Fibroblast of the conjunctiva (primary cell): ENCODE measurements at regions not wholly inside any gene's neighbourhood (a gene's known extent, or its start where the extent isn't known, plus 50 kb on each side); places are given as distances from the start of the nearest gene placed in this dataset.

Experiments
- DNase-seq: peaks from one replicate; pipeline ENCODE4 v3.0.0-alpha.2; 2010; ENCODE audit warnings: low read depth

- DNase-seq = no peak
These were observed 84.8 kb upstream of the PHF14 start for GRCh38 chr7:10888861-10889260.

DNA sequence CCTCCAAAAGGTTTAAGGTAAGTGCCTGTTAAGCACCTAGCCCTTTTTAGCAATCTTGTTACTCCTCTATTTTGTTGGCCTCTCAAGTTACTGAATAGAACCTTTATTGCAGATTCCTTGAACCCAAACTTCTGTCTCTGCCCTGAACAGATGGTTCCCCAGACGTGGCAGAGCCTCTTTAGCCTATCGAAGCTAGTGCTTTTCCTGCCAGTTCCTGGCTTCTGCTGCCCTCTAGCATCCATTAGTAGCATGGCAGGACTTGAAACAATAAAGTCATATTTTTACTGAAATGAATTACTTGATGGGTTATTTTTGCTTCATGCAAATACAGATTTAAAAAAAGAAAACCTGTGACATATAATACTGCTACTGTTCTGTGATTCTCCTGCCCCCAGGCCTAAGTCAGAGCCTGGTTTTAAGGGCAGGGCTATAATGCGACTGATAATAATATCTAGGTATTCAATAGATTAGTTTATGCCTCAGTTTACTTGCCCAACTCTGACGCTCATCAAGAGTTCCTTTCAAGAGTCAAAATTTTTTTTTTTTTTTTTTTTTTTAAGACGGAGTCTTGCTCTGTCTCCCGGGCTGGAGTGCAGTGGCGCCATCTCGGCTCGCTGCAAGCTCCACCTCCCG is 84.3 kb upstream of the PHF14 start:
- peak; percentile 40 for DNase-seq

DNA sequence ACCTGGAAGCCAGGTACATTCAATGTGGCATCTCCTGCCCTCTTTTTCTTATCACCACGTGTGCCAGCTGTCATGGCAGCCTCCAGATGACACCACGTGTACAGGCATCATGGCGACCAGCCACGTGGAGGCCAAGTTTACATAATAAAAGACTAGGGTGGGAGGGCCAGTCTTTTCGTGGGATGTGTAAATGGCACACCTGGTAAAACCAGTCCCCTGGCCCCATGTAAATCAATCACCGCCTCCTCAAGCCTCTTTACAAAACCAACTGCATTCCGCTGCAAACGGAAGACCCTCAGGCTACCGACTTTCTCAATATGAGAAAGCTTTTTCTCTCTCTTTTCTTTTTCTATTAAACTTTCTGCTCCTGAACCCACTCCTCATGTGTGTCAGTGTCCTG is 65.1 kb upstream of the PHF14 start:
- no peak for DNase-seq

GRCh38 chr7:10910447-10910846 is 63.2 kb upstream of the PHF14 start:
- DNase-seq = no peak

- no peak for DNase-seq
These were observed 61.6 kb upstream of the PHF14 start for GRCh38 chr7:10912077-10912476.

DNA sequence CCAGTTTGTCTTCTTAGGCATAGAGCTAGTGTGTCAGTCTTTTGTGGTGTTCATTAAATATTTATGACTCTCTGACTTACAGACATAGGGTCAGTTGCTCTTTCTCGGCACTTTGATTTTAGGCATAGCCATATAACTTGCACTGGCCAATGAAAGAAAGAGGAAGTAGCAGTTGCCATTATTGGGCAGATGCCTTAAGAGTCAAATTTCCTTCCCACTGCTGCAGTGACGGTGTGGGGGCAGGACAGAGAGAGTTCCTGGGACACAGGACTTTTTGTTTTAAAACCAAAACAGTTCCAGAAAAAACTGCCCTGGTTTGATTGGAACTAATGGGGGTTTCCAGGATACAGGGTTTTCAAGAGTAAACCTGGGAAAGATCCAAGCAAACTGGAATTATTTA is 60.2 kb upstream of the PHF14 start:
- DNase-seq = no peak

DNA sequence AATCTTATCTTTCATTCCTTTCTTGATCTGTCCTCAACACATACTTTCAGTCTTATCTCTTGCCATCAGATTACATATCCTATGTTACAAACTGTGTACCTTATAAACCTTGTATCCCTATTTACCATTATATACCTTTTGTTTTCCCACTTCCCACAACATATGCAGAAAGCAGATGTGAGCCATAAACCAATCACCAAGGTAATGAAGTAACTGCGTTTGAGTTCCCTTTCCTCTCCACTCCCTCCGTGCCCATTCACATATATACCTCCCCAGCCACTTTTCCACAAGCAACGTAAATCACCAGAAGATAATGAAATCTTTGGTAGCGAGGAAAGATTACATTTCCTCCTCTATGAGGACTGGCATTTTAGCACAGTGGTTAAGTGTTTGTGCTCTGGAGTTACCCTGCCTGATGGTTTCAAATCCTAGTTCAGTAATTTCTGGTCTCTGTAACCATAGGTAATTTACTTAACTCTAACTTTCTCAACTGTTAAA is 55.5 kb upstream of the PHF14 start:
- no peak for DNase-seq

- no peak for DNase-seq
These were observed 53.7 kb upstream of the PHF14 start for GRCh38 chr7:10919923-10920322.
